Thoracic aorta (tissue), 2 donors: ENCODE measurements at regions not wholly inside any gene's neighbourhood (a gene's known extent, or its start where the extent isn't known, plus 50 kb on each side); places are given as distances from the start of the nearest gene placed in this dataset.

Experiments
- ATAC-seq: fragments of 150-250 bp; one replicate; pipeline ENCODE4 v1.8.0; 2017; ENCODE audit warnings: low read depth; ENCODE audit not compliant: insufficient number of reproducible peaks, low FRiP score
- DNase-seq: peaks from one replicate; pipeline ENCODE4 v3.0.0-alpha.2; 2020; ENCODE audit warnings: low spot score
- H3K27ac ChIP-seq, 2 donors: fragments of 200-600 bp; sonication (generic); 1 replicate in 1 of 2; 2 replicates in 1 of 2; pipeline ENCODE4 v1.5.1; 2016; ENCODE audit warnings: mild to moderate bottlenecking in 2 of 2, moderate library complexity in 2 of 2
- H3K27me3 ChIP-seq: fragments of 200-600 bp; sonication (generic); replicated peaks from 2 replicates; pipeline ENCODE4 v1.6.0; 2016; ENCODE audit warnings: mild to moderate bottlenecking; ENCODE audit not compliant: insufficient read depth
- H3K36me3 ChIP-seq: fragments of 200-600 bp; sonication (generic); one replicate; pipeline ENCODE4 v1.5.1; 2016
- H3K4me1 ChIP-seq, 2 donors: fragments of 200-600 bp; sonication (generic); 1 replicate in 1 of 2; 2 replicates in 1 of 2; pipeline versions ENCODE4 v1.5.1 to v1.6.0; 2016; ENCODE audit warnings: low read depth in 2 of 2, mild to moderate bottlenecking in 1 of 2; ENCODE audit not compliant: control insufficient read depth in 1 of 2
- H3K4me3 ChIP-seq: fragments of 200-600 bp; sonication (generic); 2 replicates; pipeline ENCODE4 v1.5.1; 2016; ENCODE audit warnings: mild to moderate bottlenecking
- H3K9me3 ChIP-seq: fragments of 200-600 bp; sonication (generic); 2 replicates; pipeline ENCODE4 v1.5.1; 2016
- TF ChIP-seq, protein P1 (sequence below): fragments of 200-600 bp; sonication (generic); IDR thresholded peaks from one replicate; pipeline ENCODE4 v1.5.1; 2019; ENCODE audit warnings: antibody characterized with exemption

DNA sequence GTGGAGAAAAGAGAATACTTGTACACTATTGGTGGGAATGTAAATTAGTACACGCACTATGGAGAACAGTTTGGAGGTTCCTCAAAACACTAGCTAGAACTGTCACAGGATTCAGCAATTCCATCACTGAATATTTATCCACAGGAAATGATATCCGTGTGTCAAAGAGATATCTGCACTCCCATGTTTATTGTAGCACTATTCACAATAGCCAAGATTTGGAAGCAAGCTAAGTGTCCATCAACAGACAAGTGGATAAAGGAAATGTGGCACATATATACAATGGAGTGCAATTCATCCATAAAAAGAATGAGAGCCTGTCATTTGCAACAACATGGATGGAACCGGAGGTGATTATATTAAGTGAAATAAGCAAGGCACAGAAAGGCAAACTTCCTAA is 428.5 kb downstream of the CCDC91 start:
- Histone ChIP-seq H3K9me3 (no peaks in the 10 kb centered on the region), H3K27ac (no peak overlapping the region), H3K4me3 (no peak overlapping the region), H3K4me1 (no peaks in the 10 kb centered on the region), H3K36me3 (no peaks in the 10 kb centered on the region), H3K27me3 (no peaks in the 10 kb centered on the region)
- TF ChIP-seq, protein P1, sequence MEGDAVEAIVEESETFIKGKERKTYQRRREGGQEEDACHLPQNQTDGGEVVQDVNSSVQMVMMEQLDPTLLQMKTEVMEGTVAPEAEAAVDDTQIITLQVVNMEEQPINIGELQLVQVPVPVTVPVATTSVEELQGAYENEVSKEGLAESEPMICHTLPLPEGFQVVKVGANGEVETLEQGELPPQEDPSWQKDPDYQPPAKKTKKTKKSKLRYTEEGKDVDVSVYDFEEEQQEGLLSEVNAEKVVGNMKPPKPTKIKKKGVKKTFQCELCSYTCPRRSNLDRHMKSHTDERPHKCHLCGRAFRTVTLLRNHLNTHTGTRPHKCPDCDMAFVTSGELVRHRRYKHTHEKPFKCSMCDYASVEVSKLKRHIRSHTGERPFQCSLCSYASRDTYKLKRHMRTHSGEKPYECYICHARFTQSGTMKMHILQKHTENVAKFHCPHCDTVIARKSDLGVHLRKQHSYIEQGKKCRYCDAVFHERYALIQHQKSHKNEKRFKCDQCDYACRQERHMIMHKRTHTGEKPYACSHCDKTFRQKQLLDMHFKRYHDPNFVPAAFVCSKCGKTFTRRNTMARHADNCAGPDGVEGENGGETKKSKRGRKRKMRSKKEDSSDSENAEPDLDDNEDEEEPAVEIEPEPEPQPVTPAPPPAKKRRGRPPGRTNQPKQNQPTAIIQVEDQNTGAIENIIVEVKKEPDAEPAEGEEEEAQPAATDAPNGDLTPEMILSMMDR = no peak
- no peak for DNase-seq
- no peak for ATAC-seq

GRCh38 chr12:28620281-28620680 is 430.0 kb downstream of the CCDC91 start:
- DNase-seq (no peak), ATAC-seq (no peak)
- Histone ChIP-seq H3K36me3 (no peaks in the 10 kb centered on the region), H3K4me1 (no peaks in the 10 kb centered on the region), H3K27me3 (no peaks in the 10 kb centered on the region), H3K4me3 (no peak overlapping the region), H3K9me3 (no peaks in the 10 kb centered on the region), H3K27ac (no peak overlapping the region)
- TF ChIP-seq, protein P1 = no peak

DNA sequence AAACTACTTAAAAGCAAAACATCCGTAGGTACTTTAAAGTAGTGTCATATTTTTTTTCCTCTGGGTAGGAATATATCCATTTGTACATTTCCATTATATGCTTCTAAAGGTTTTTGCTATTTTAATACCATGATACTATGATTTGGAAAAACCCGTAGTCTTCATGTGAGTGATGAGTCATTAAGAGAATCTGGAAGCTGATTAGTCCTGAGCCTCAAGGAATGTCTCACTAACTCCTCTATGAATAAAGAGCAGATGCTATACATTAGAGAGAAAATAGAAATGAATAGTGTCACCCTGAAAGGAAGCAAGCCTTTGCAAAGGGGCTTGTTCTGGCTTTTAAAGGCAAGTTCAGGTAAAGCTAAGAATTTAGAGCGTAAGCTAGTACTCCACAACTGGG is 432.1 kb downstream of the CCDC91 start:
- TF ChIP-seq, protein P1 = no peak
- DNase-seq (no peak), ATAC-seq (no peak)
- no peak overlapping the region for H3K4me3 ChIP-seq
- H3K9me3 ChIP-seq = no peaks in the 10 kb centered on the region
- no peaks in the 10 kb centered on the region for H3K36me3 ChIP-seq
- no peaks in the 10 kb centered on the region for H3K4me1 ChIP-seq
- no peaks in the 10 kb centered on the region for H3K27me3 ChIP-seq
- no peak overlapping the region for H3K27ac ChIP-seq

- TF ChIP-seq, protein P1 = no peak
- no peaks in the 10 kb centered on the region for H3K4me1 ChIP-seq
- no peaks in the 10 kb centered on the region for H3K27me3 ChIP-seq
- H3K4me3 ChIP-seq = no peak overlapping the region
- H3K36me3 ChIP-seq = no peaks in the 10 kb centered on the region
- no peaks in the 10 kb centered on the region for H3K9me3 ChIP-seq
- DNase-seq = no peak
- ATAC-seq = no peak
- H3K27ac ChIP-seq = no peak overlapping the region
Measured at GRCh38 chr12:28626504-28626903, 436.2 kb downstream of the CCDC91 start.

DNA sequence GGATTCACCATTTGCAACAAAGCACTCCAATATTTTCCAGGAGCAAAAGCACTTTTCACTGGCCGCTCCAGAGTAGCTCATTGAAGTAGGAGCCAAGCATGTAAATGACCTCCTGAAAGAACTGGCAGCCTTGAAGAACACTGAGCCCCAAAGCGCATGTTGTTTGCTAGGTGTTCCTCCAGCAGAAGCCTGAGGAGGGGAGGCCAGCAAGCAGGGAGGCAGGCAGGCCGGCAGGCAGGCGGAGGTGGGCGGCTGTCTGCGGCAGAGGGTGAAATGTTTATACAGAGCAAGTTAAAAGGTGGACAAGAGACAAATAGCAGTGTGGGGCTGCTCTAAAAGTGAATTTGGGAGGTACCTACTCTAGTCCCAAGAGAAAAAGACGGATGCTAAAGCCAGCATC is 439.4 kb downstream of the CCDC91 start:
- Histone ChIP-seq H3K9me3 (no peaks in the 10 kb centered on the region), H3K27ac (no peak overlapping the region), H3K4me3 (no peak overlapping the region), H3K36me3 (no peaks in the 10 kb centered on the region), H3K4me1 (no peaks in the 10 kb centered on the region), H3K27me3 (no peaks in the 10 kb centered on the region)
- no peak for DNase-seq
- no peak for ATAC-seq
- TF ChIP-seq, protein P1 = no peak
